ENCODE measurements at regions not wholly inside any gene's neighbourhood (a gene's known extent, or its start where the extent isn't known, plus 50 kb on each side); places are given as distances from the start of the nearest gene placed in this dataset.

- intact Hi-C loops (cut with DNase I): no loop called here
- WGBS (ENCODE audit: insufficient coverage, low coverage, low lambda C conversion rate, missing lambda C conversion rate): 36% methylated on average over 15 of the region's 17 CpGs
- Histone ChIP-seq H3K4me3 (no peak overlapping the region), H3K36me3 (no peaks in the 10 kb centered on the region), H3K9me3 (no peaks in the 10 kb centered on the region), H3K27me3 (no peaks in the 10 kb centered on the region), H3K27ac (no peak overlapping the region), H3K4me1 (no peaks in the 10 kb centered on the region)
- no peak for DNase-seq
- TF ChIP-seq POLR2A (IDR thresholded peaks at IDR 0.05) (no peak), CTCF (IDR thresholded peaks at IDR 0.05) (no peak)
- no peak for ATAC-seq
Measured at GRCh38 chr21:41108668-41109585, 59.0 kb upstream of the BACE2 start.

GRCh38 chr21:41110161-41110560 lies 57.8 kb upstream of the BACE2 start:
- Histone ChIP-seq H3K4me1 (no peaks in the 10 kb centered on the region), H3K4me3 (no peak overlapping the region), H3K36me3 (no peaks in the 10 kb centered on the region), H3K27me3 (no peaks in the 10 kb centered on the region), H3K27ac (no peak overlapping the region), H3K9me3 (no peaks in the 10 kb centered on the region)
- intact Hi-C loops (cut with DNase I): no loop called here
- TF ChIP-seq CTCF (IDR thresholded peaks at IDR 0.05) (no peak), POLR2A (IDR thresholded peaks at IDR 0.05) (no peak)
- DNase-seq (no peak), ATAC-seq (no peak)
- 53% methylated on average over 7 of the region's 8 CpGs for WGBS (ENCODE audit: insufficient coverage, low coverage, low lambda C conversion rate, missing lambda C conversion rate)

GRCh38 chr21:41110664-41111063 lies 57.3 kb upstream of the BACE2 start:
- DNase-seq (no peak), ATAC-seq (no peak)
- WGBS (ENCODE audit: insufficient coverage, low coverage, low lambda C conversion rate, missing lambda C conversion rate): 75% methylated on average over 5 of the region's 5 CpGs
- no peaks in the 10 kb centered on the region for H3K9me3 ChIP-seq
- H3K27me3 ChIP-seq: no peaks in the 10 kb centered on the region
- H3K36me3 ChIP-seq: no peaks in the 10 kb centered on the region
- TF ChIP-seq CTCF (IDR thresholded peaks at IDR 0.05) (no peak), POLR2A (IDR thresholded peaks at IDR 0.05) (no peak)
- intact Hi-C loops (cut with DNase I): no loop called here
- H3K4me3 ChIP-seq: no peak overlapping the region
- no peak overlapping the region for H3K27ac ChIP-seq
- no peaks in the 10 kb centered on the region for H3K4me1 ChIP-seq

- TF ChIP-seq POLR2A (IDR thresholded peaks at IDR 0.05) (no peak), CTCF (IDR thresholded peaks at IDR 0.05) (no peak)
- 85% methylated on average over 8 of the region's 11 CpGs for WGBS (ENCODE audit: insufficient coverage, low coverage, low lambda C conversion rate, missing lambda C conversion rate)
- DNase-seq: no peak
- intact Hi-C loops (cut with DNase I): no loop called here
- no peak overlapping the region for H3K27ac ChIP-seq
- H3K27me3 ChIP-seq: no peaks in the 10 kb centered on the region
- no peaks in the 10 kb centered on the region for H3K36me3 ChIP-seq
- H3K4me3 ChIP-seq: no peak overlapping the region
- no peaks in the 10 kb centered on the region for H3K9me3 ChIP-seq
- no peaks in the 10 kb centered on the region for H3K4me1 ChIP-seq
- no peak for ATAC-seq
Measured at GRCh38 chr21:41111681-41112080, 56.3 kb upstream of the BACE2 start.
